ENCODE measurements at regions not wholly inside any gene's neighbourhood (a gene's known extent, or its start where the extent isn't known, plus 50 kb on each side); places are given as distances from the start of the nearest gene placed in this dataset.
A peak's percentile ranks its signal among the peaks of the same experiment; 100 is the strongest.

DNA sequence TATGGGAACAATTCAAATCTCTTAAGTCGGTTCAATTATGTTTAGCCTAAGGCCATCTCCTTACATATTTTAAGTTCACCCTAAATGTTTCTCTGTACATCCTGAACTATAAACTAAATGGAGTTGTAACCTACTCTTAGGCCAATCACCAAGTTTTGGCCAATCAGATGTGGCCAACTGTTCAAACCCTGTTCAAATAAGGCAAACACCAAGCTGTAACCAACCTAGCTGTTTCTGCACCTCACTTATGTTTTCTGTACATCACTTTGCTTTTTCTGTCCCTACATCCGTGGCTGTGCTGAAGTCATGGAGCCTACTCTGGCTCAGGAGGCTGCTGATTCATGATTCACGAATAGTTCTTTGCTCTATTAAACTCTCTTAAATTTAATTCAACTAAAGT is 165.3 kb downstream of the GASK1B start:
- TF ChIP-seq, protein P1, sequence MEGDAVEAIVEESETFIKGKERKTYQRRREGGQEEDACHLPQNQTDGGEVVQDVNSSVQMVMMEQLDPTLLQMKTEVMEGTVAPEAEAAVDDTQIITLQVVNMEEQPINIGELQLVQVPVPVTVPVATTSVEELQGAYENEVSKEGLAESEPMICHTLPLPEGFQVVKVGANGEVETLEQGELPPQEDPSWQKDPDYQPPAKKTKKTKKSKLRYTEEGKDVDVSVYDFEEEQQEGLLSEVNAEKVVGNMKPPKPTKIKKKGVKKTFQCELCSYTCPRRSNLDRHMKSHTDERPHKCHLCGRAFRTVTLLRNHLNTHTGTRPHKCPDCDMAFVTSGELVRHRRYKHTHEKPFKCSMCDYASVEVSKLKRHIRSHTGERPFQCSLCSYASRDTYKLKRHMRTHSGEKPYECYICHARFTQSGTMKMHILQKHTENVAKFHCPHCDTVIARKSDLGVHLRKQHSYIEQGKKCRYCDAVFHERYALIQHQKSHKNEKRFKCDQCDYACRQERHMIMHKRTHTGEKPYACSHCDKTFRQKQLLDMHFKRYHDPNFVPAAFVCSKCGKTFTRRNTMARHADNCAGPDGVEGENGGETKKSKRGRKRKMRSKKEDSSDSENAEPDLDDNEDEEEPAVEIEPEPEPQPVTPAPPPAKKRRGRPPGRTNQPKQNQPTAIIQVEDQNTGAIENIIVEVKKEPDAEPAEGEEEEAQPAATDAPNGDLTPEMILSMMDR (IDR thresholded peaks at IDR 0.05), result no peak
- no peak overlapping the region for H3K4me3 ChIP-seq
- intact Hi-C loops (cut with DNase I; ENCODE audit: low total_unique reads), result no loop called here
- H3K27me3 ChIP-seq, result no peaks in the 10 kb centered on the region
- peak overlapping the region in 1 of 2 donors; percentile 29 for H3K27ac ChIP-seq
- no peaks in the 10 kb centered on the region for H3K36me3 ChIP-seq
- peaks cover 0 to 37% (median 16%) of the 10 kb centered on the region in 4 donors for H3K4me1 ChIP-seq
- no peaks in the 10 kb centered on the region for H3K9me3 ChIP-seq
- no peak for DNase-seq

DNA sequence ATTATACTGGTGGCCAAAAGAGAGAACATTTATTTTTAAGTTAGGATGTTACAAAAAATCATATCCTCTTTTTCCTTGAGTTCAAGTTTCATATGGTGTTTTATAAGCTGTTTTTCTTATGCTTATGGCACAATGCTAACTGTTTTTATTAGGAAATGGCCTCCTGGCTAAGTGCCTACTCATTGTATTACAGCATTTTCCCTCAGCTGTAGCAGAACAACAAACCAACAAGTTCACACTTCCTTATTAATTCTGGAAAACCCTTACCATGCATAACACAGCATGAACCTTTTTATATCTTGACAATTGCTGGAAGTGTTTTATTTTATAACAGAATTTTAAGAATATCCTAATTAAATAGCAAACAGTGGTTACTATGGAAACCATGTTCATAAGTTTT is 165.8 kb downstream of the GASK1B start:
- H3K27ac ChIP-seq, result peak overlapping the region in 1 of 2 donors; percentile 29
- TF ChIP-seq, protein P1 (IDR thresholded peaks at IDR 0.05), result peak in 1 of 2 experiments; percentile 12
- H3K4me3 ChIP-seq, result no peak overlapping the region
- no peak for DNase-seq
- peaks cover 0 to 37% (median 16%) of the 10 kb centered on the region in 4 donors for H3K4me1 ChIP-seq
- H3K9me3 ChIP-seq, result no peaks in the 10 kb centered on the region
- intact Hi-C loops (cut with DNase I; ENCODE audit: low total_unique reads), result no loop called here
- H3K36me3 ChIP-seq, result no peaks in the 10 kb centered on the region
- H3K27me3 ChIP-seq, result no peaks in the 10 kb centered on the region

DNA sequence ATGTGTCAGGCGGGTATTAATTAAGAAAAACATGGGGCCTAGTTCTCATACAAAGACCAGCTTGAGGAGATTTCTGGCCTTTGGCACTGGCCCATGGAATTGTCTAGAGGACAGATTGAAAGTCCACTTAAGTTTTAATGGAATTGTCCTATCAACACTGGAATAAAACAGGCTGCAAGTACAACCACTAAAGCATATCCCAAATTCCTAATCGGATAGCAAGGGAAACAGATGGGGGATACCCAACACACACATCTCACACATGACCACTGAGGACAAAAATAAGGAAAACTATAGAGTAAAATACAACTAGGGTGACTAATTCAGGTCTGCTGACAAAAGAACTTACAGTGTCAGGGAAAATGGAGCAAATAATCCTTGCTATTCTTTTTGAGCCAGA is 167.8 kb downstream of the GASK1B start:
- DNase-seq, result no peak
- H3K9me3 ChIP-seq, result no peaks in the 10 kb centered on the region
- no peak overlapping the region for H3K27ac ChIP-seq
- H3K36me3 ChIP-seq, result no peaks in the 10 kb centered on the region
- H3K4me1 ChIP-seq, result peaks cover 0 to 37% (median 16%) of the 10 kb centered on the region in 4 donors
- TF ChIP-seq, protein P1 (IDR thresholded peaks at IDR 0.05), result no peak
- intact Hi-C loops (cut with DNase I; ENCODE audit: low total_unique reads), result no loop called here
- H3K4me3 ChIP-seq, result no peak overlapping the region
- no peaks in the 10 kb centered on the region for H3K27me3 ChIP-seq

DNA sequence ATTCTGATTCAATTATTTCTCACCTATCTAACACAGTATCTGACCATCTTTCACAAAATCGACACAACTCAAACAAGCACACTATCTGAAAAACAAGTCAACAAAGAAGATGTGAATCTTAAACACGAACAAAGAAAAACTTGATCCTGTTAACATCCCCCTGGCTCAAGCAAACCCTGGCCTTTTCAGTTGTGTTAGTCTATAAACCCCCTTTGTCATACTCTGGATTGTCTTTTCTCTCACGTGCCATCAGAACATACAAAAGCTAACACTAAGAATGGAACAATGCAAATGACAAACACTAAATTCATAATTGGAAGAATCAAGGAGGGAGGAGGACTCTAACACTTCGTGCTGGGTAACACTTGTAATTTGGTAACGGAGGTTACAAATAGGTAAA is 168.7 kb downstream of the GASK1B start:
- Histone ChIP-seq H3K4me1 (peaks cover 0 to 36% (median 16%) of the 10 kb centered on the region in 4 donors), H3K27ac (no peak overlapping the region), H3K9me3 (no peaks in the 10 kb centered on the region), H3K27me3 (no peaks in the 10 kb centered on the region), H3K4me3 (no peak overlapping the region), H3K36me3 (no peaks in the 10 kb centered on the region)
- no peak for DNase-seq
- intact Hi-C loops (cut with DNase I; ENCODE audit: low total_unique reads), result loop anchor here (1.0 kb wide), 1 partner anchor 12 kb away; no protein-coding TSS in a partner anchor
- TF ChIP-seq, protein P1 (IDR thresholded peaks at IDR 0.05), result no peak

DNA sequence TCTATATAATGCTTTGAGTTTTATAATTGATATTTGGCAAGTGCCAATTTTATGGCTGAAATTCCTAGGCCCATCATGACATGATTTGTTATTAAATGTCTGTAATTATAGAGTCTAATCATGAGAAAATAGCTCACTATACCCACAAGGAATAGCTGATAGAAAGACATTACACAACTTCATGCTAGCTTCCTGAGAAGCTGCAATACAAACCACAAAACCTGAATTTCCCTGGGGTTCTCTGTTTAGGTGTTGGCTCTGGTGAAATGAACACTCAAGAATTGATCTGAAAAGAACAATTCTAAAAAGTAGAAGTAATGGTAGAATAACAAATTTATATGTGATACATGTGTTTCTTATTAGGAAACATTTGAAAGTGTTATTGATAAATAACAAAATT is 169.6 kb downstream of the GASK1B start:
- DNase-seq, result no peak
- TF ChIP-seq, protein P1 (IDR thresholded peaks at IDR 0.05), result no peak
- Histone ChIP-seq H3K4me1 (peaks cover 0 to 27% (median 8%) of the 10 kb centered on the region in 4 donors), H3K27ac (no peak overlapping the region), H3K36me3 (no peaks in the 10 kb centered on the region), H3K27me3 (no peaks in the 10 kb centered on the region), H3K4me3 (no peak overlapping the region), H3K9me3 (no peaks in the 10 kb centered on the region)
- intact Hi-C loops (cut with DNase I; ENCODE audit: low total_unique reads), result no loop called here

DNA sequence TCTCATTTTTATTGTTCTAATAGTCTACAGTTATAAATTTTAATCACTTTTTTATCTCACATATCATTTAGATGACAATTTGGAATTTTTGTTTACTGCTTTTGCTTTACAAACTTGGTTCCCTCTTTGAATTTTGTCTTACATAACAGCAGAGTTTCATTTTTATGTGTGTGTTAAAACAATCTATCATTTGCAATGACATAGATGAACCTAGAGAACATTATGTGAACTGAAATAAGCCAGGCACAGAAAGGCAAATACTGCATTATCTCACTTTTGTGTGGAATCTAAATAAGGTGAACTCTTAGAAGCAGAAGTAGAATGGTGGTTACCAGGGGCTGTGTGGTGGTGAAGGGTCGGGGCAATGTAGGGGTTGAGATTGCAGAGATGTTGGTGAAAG is 170.7 kb downstream of the GASK1B start:
- TF ChIP-seq, protein P1 (IDR thresholded peaks at IDR 0.05), result no peak
- H3K9me3 ChIP-seq, result no peaks in the 10 kb centered on the region
- H3K27me3 ChIP-seq, result no peaks in the 10 kb centered on the region
- intact Hi-C loops (cut with DNase I; ENCODE audit: low total_unique reads), result no loop called here
- no peak overlapping the region for H3K27ac ChIP-seq
- no peak overlapping the region for H3K4me3 ChIP-seq
- no peaks in the 10 kb centered on the region for H3K36me3 ChIP-seq
- peaks cover 0 to 16% (median 4%) of the 10 kb centered on the region in 4 donors for H3K4me1 ChIP-seq
- no peak for DNase-seq

All from tibial artery (tissue), 4 donors.